WTC11 (cell line): ENCODE measurements at regions not wholly inside any gene's neighbourhood (a gene's known extent, or its start where the extent isn't known, plus 50 kb on each side); places are given as distances from the start of the nearest gene placed in this dataset.

Source experiments
- CREM ChIP-seq: sonication (generic); formaldehyde crosslinking; IDR thresholded peaks from 2 replicates; pipeline ENCODE4 v1.8.1; 2022; ENCODE audit warnings: mild to moderate bottlenecking, missing genetic modification reagents, moderate library complexity
- E2F1 ChIP-seq: sonication (generic); formaldehyde crosslinking; IDR thresholded peaks from 2 replicates; pipeline ENCODE4 v1.8.0; 2022; ENCODE audit warnings: mild to moderate bottlenecking, missing genetic modification reagents
- PREB ChIP-seq: sonication (generic); formaldehyde crosslinking; IDR thresholded peaks from 2 replicates; pipeline ENCODE4 v1.8.1; 2022; ENCODE audit warnings: mild to moderate bottlenecking, missing genetic modification reagents, moderate library complexity, borderline replicate concordance
- TF ChIP-seq, protein P1 (sequence below): fragments of 200-600 bp; IDR thresholded peaks from 2 replicates; pipeline ENCODE4 v1.8.0; 2022; ENCODE audit warnings: antibody characterized with exemption

DNA sequence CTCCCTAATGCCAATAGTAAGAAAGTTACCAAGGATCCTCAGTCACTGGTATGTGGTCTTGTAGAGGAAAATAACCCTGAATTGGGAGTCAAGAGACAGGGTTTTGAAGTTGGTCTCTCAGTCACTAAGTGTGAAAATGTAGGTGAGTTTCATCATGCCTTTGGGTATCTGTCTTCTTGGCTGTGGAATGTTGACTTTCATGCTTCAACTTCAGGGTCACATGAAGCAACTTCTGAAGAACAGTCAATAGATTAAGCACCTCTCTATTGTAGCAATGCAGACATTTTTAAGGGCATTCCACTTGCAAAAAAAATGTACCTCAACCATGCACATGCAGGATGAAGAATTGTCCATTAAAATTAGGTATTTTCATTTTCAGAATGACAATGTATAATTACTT, 194.6 kb downstream of the CSNK1G3 start:
- TF ChIP-seq, protein P1, sequence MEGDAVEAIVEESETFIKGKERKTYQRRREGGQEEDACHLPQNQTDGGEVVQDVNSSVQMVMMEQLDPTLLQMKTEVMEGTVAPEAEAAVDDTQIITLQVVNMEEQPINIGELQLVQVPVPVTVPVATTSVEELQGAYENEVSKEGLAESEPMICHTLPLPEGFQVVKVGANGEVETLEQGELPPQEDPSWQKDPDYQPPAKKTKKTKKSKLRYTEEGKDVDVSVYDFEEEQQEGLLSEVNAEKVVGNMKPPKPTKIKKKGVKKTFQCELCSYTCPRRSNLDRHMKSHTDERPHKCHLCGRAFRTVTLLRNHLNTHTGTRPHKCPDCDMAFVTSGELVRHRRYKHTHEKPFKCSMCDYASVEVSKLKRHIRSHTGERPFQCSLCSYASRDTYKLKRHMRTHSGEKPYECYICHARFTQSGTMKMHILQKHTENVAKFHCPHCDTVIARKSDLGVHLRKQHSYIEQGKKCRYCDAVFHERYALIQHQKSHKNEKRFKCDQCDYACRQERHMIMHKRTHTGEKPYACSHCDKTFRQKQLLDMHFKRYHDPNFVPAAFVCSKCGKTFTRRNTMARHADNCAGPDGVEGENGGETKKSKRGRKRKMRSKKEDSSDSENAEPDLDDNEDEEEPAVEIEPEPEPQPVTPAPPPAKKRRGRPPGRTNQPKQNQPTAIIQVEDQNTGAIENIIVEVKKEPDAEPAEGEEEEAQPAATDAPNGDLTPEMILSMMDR, result no peak
- TF ChIP-seq CREM (no peak), E2F1 (no peak), PREB (CRISPR knock-in tag) (no peak)
